Liver (tissue), 3 donors: ENCODE measurements at regions not wholly inside any gene's neighbourhood (a gene's known extent, or its start where the extent isn't known, plus 50 kb on each side); places are given as distances from the start of the nearest gene placed in this dataset.

Experiments used
- CTCF ChIP-seq: fragments of 150-350 bp; IDR thresholded peaks from 2 replicates; pipeline ENCODE4 v1.5.1; 2017; ENCODE audit warnings: improper control_type of control experiment, low read depth, low read length; ENCODE audit not compliant: missing input control
- RXRA ChIP-seq, 2 donors: IDR thresholded peaks; 2 replicates each; pipeline ENCODE4 v1.6.1; 2017 to 2018; ENCODE audit warnings: antibody characterized with exemption in 2 of 2, mild to moderate bottlenecking in 1 of 2
- TAF1 ChIP-seq: conservative IDR thresholded peaks from 2 replicates; pipeline ENCODE4 v1.6.1; 2016; ENCODE audit warnings: antibody characterized with exemption, mild to moderate bottlenecking
- donor health status: healthy.
- donor health status: healthy.

GRCh38 chr2:204428675-204429074 is 116.6 kb upstream of the PARD3B start:
- TF ChIP-seq TAF1 (no peak), CTCF (no peak), RXRA (IDR thresholded peaks at IDR 0.05) (no peak)
